ENCODE measurements at regions not wholly inside any gene's neighbourhood (a gene's known extent, or its start where the extent isn't known, plus 50 kb on each side); places are given as distances from the start of the nearest gene placed in this dataset.

DNA sequence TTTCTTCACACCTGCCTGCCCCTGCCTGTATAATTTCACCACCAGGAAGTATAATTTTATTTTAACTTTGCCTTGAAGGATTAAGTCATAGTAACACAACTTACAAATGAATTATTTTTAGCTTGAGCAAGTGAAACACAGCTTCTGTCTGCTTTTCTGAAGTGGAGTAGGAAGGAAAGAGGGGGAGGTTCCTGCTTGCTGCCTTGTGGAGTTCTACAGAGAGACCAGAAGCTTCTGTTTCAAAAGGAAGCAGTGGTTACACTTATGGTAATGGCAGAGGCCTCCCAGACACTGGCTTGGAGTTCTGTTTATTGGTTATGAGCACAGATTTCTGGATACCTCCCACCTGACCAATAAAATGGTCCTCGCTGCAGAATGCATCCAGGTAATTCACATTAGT, 159.6 kb downstream of the TMEM200A start:
- Histone ChIP-seq H3K9me1 (ENCODE audit: control insufficient read depth, insufficient read depth, low read length) (no peaks in the 10 kb centered on the region), H3K4me3 (no peak overlapping the region), H4K20me1 (replicated peaks; ENCODE audit: control insufficient read depth, insufficient read depth, low read length) (no peaks in the 10 kb centered on the region), H3K9ac (ENCODE audit: insufficient read depth in 1 of 2, low read depth in 2 of 2, low read length in 2 of 2) (no peak overlapping the region), H3K36me3 (ENCODE audit: control insufficient read depth, insufficient read depth, low read length) (no peaks in the 10 kb centered on the region), H3K27me3 (ENCODE audit: control insufficient read depth in 2 of 2, insufficient read depth in 2 of 2, low read length in 2 of 2) (no peaks in the 10 kb centered on the region), H3K79me2 (ENCODE audit: control insufficient read depth, insufficient read depth, low read length) (no peaks in the 10 kb centered on the region), H3K27ac (ENCODE audit: extremely low read depth, low read depth, low read length) (no peak overlapping the region), H2AFZ (ENCODE audit: low read depth, low read length) (no peak overlapping the region), H3K4me1 (replicated peaks in 1 of 2; ENCODE audit: control insufficient read depth in 2 of 2, insufficient read depth in 2 of 2, low read length in 2 of 2) (no peaks in the 10 kb centered on the region), H3K4me2 (ENCODE audit: insufficient read depth, low read length) (no peak overlapping the region), H3K9me3 (replicated peaks; ENCODE audit: control insufficient read depth, insufficient read depth, low read depth, low read length) (no peaks in the 10 kb centered on the region)
- no peak for FAIRE-seq
- ChIA-PET POLR2A (no interaction called here), CTCF (ENCODE audit: low intra/inter-chr PET ratio) (no interaction called here)
- BruUV-seq (replicated peaks) = no TSS peak
- TF ChIP-seq FOXA3 (CRISPR knock-in tag; conservative IDR thresholded peaks at IDR 0.05 in 1 of 2, IDR thresholded peaks at IDR 0.05 in 1 of 2) = no peak
- no peak for TF ChIP-seq ZNF140 (CRISPR knock-in tag; IDR thresholded peaks at IDR 0.05)
- TF ChIP-seq BRD4 (IDR thresholded peaks at IDR 0.05) = no peak
- no peak for TF ChIP-seq RAD51 (IDR thresholded peaks at IDR 0.05; ENCODE audit: borderline replicate concordance, low read depth)
- DNase-seq (ENCODE audit: extremely low read depth in 1 of 4, low spot score in 3 of 4) = no peak
- in situ Hi-C loops (cut with MboI) = no loop called here
- ATAC-seq = no peak
- intact Hi-C loops (cut with micrococcal nuclease) = no loop called here
- 0% methylated on average over 1 of the region's 1 CpG for WGBS (ENCODE audit: insufficient coverage, low coverage, missing lambda C conversion rate)

DNA sequence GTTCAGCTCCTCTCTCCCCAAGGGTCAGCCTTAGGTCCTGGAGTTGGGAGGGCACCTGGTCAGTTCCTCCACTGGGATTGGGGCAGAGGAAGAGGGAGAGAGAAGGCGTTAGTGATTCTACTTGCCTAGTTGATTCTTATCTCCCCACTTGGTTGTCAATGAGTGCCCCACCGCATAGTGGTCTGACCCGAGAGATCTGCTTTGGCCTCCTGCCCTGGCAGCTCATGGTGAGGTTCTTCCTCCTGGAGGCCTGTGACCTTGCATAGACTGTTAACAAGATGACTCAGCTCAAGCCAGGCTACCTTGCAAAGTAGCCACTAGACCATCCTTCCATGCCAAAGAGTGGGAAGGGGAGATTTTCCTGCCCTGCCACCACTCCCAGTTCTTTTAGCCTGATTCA, 160.6 kb downstream of the TMEM200A start:
- no peaks in the 10 kb centered on the region for H3K9me3 ChIP-seq (replicated peaks; ENCODE audit: control insufficient read depth, insufficient read depth, low read depth, low read length)
- no peaks in the 10 kb centered on the region for H3K79me2 ChIP-seq (ENCODE audit: control insufficient read depth, insufficient read depth, low read length)
- H4K20me1 ChIP-seq (replicated peaks; ENCODE audit: control insufficient read depth, insufficient read depth, low read length) = no peaks in the 10 kb centered on the region
- no peaks in the 10 kb centered on the region for H3K27me3 ChIP-seq (ENCODE audit: control insufficient read depth in 2 of 2, insufficient read depth in 2 of 2, low read length in 2 of 2)
- H3K36me3 ChIP-seq (ENCODE audit: control insufficient read depth, insufficient read depth, low read length) = no peaks in the 10 kb centered on the region
- H3K4me2 ChIP-seq (ENCODE audit: insufficient read depth, low read length) = no peak overlapping the region
- H3K9ac ChIP-seq (ENCODE audit: insufficient read depth in 1 of 2, low read depth in 2 of 2, low read length in 2 of 2) = no peak overlapping the region
- no peak for FAIRE-seq
- intact Hi-C loops (cut with micrococcal nuclease) = no loop called here
- BruUV-seq (replicated peaks) = no TSS peak
- no peak overlapping the region for H3K4me3 ChIP-seq
- H2AFZ ChIP-seq (ENCODE audit: low read depth, low read length) = no peak overlapping the region
- no peak for DNase-seq (ENCODE audit: extremely low read depth in 1 of 4, low spot score in 3 of 4)
- ChIA-PET CTCF (ENCODE audit: low intra/inter-chr PET ratio) (no interaction called here), POLR2A (no interaction called here)
- H3K27ac ChIP-seq (ENCODE audit: extremely low read depth, low read depth, low read length) = no peak overlapping the region
- no peak for ATAC-seq
- WGBS (ENCODE audit: insufficient coverage, low coverage, missing lambda C conversion rate) = 0% methylated on average over 3 of the region's 3 CpGs
- H3K9me1 ChIP-seq (ENCODE audit: control insufficient read depth, insufficient read depth, low read length) = no peaks in the 10 kb centered on the region
- in situ Hi-C loops (cut with MboI) = no loop called here
- no peaks in the 10 kb centered on the region for H3K4me1 ChIP-seq (replicated peaks in 1 of 2; ENCODE audit: control insufficient read depth in 2 of 2, insufficient read depth in 2 of 2, low read length in 2 of 2)
- TF ChIP-seq ESRRA (IDR thresholded peaks at IDR 0.05; ENCODE audit: borderline replicate concordance, low read depth) (no peak), ZNF583 (CRISPR knock-in tag; IDR thresholded peaks at IDR 0.05) (no peak), CEBPB (tag; IDR thresholded peaks at IDR 0.05) (no peak), FOXA3 (CRISPR knock-in tag; conservative IDR thresholded peaks at IDR 0.05 in 1 of 2, IDR thresholded peaks at IDR 0.05 in 1 of 2) (no peak), ZNF764 (CRISPR knock-in tag; IDR thresholded peaks at IDR 0.05; ENCODE audit: low read depth) (no peak), IRF2 (CRISPR knock-in tag; IDR thresholded peaks at IDR 0.05) (no peak), ZNF644 (tag; IDR thresholded peaks at IDR 0.05; ENCODE audit: low read depth) (no peak), RBM17 (IDR thresholded peaks at IDR 0.05; ENCODE audit: borderline replicate concordance, low read depth, low read length) (no peak), ZNF431 (CRISPR knock-in tag; IDR thresholded peaks at IDR 0.05) (no peak), FOS (IDR thresholded peaks at IDR 0.05; ENCODE audit: extremely low read depth, insufficient read length) (no peak), KLF10 (CRISPR knock-in tag; IDR thresholded peaks at IDR 0.05) (no peak), ZNF436 (CRISPR knock-in tag; IDR thresholded peaks at IDR 0.05) (no peak)
- TF ChIP-seq, protein P1, sequence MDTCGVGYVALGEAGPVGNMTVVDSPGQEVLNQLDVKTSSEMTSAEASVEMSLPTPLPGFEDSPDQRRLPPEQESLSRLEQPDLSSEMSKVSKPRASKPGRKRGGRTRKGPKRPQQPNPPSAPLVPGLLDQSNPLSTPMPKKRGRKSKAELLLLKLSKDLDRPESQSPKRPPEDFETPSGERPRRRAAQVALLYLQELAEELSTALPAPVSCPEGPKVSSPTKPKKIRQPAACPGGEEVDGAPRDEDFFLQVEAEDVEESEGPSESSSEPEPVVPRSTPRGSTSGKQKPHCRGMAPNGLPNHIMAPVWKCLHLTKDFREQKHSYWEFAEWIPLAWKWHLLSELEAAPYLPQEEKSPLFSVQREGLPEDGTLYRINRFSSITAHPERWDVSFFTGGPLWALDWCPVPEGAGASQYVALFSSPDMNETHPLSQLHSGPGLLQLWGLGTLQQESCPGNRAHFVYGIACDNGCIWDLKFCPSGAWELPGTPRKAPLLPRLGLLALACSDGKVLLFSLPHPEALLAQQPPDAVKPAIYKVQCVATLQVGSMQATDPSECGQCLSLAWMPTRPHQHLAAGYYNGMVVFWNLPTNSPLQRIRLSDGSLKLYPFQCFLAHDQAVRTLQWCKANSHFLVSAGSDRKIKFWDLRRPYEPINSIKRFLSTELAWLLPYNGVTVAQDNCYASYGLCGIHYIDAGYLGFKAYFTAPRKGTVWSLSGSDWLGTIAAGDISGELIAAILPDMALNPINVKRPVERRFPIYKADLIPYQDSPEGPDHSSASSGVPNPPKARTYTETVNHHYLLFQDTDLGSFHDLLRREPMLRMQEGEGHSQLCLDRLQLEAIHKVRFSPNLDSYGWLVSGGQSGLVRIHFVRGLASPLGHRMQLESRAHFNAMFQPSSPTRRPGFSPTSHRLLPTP (IDR thresholded peaks at IDR 0.05; ENCODE audit: borderline replicate concordance, extremely low read depth, insufficient read length) = no peak
